IMR-90 (cell line): ENCODE measurements at regions not wholly inside any gene's neighbourhood (a gene's known extent, or its start where the extent isn't known, plus 50 kb on each side); places are given as distances from the start of the nearest gene placed in this dataset.

ENCODE experiments used
- ATAC-seq: fragments of 200-7000 bp; cut with Tn5 transposase; 2 replicates; pipeline ENCODE4 v1.9.1; 2020; ENCODE audit warnings: low read depth, mild to moderate bottlenecking, moderate library complexity
- BruUV-seq: library from RNA; stranded (reverse); fragments of 400-500 nt; replicated peaks from 2 replicates; lab custom pipeline; 2021; lab: Mats Ljungman, UMichigan
- CTCF ChIA-PET: fragments of 300-600 bp; formaldehyde crosslinking; extraction: SDS; loops from one replicate; lab custom pipeline; 2021; ENCODE audit warnings: antibody characterized with exemption; lab: Yijun Ruan, JAX
- POLR2A ChIA-PET: fragments of 300-600 bp; sonication (Branson Sonifier 250); formaldehyde crosslinking; loops from one replicate; lab custom pipeline; 2022; ENCODE audit warnings: antibody characterized with exemption; ENCODE audit not compliant: unreplicated experiment; lab: Charles Lee
- DNase-seq: peaks from one replicate; pipeline ENCODE4 v3.0.0; 2013
- H2AFZ ChIP-seq: replicated peaks from 2 replicates; pipeline ENCODE3; 2013; ENCODE audit warnings: low read length, mild to moderate bottlenecking; ENCODE audit not compliant: poor library complexity
- H2AK5ac ChIP-seq: 2 replicates; pipeline ENCODE4 v1.6.1; 2013; ENCODE audit warnings: low read depth, low read length, inconsistent platforms
- H2AK9ac ChIP-seq: replicated peaks from 2 replicates; pipeline ENCODE3; 2013; ENCODE audit warnings: mild to moderate bottlenecking, low read depth, low read length, moderate library complexity; ENCODE audit not compliant: poor library complexity
- H2BK120ac ChIP-seq: 2 replicates; pipeline ENCODE4 v1.6.1; 2013; ENCODE audit warnings: low read depth, low read length, inconsistent platforms
- H2BK15ac ChIP-seq: 3 replicates; pipeline ENCODE4 v1.6.1; 2013; ENCODE audit warnings: low read depth, low read length, inconsistent platforms
- H2BK20ac ChIP-seq: 2 replicates; pipeline ENCODE4 v1.6.1; 2013; ENCODE audit warnings: low read depth, mild to moderate bottlenecking, inconsistent platforms, low read length, moderate library complexity
- H2BK5ac ChIP-seq: 2 replicates; pipeline ENCODE4 v1.6.1; 2013; ENCODE audit warnings: mild to moderate bottlenecking, low read depth, low read length, inconsistent platforms; ENCODE audit not compliant: poor library complexity, severe bottlenecking
- H3K14ac ChIP-seq: replicated peaks from 2 replicates; pipeline ENCODE4 v1.6.1; 2013; ENCODE audit warnings: low read depth, low read length, inconsistent platforms
- H3K18ac ChIP-seq: 2 replicates; pipeline ENCODE4 v1.6.1; 2013; ENCODE audit warnings: low read depth, low read length, control low read depth
- H3K23ac ChIP-seq: 2 replicates; pipeline ENCODE4 v1.6.1; 2013; ENCODE audit warnings: low read depth, low read length, inconsistent platforms
- H3K27ac ChIP-seq: 2 replicates; pipeline ENCODE4 v1.5.1; 2013; ENCODE audit warnings: mild to moderate bottlenecking, control low read depth, low read length; ENCODE audit not compliant: insufficient read depth
- H3K27me3 ChIP-seq: 2 replicates; pipeline ENCODE4 v1.6.1; 2013; ENCODE audit warnings: low read length; ENCODE audit not compliant: control insufficient read depth, insufficient read depth
- H3K36me3 ChIP-seq: 2 replicates; pipeline ENCODE4 v1.6.1; 2013; ENCODE audit warnings: low read length, mixed read lengths; ENCODE audit not compliant: control insufficient read depth, insufficient read depth
- H3K4ac ChIP-seq: 2 replicates; pipeline ENCODE4 v1.6.1; 2013; ENCODE audit warnings: low read depth, low read length, inconsistent platforms
- H3K4me1 ChIP-seq: 2 replicates; pipeline ENCODE4 v1.6.1; 2013; ENCODE audit warnings: low read length, mixed read lengths; ENCODE audit not compliant: control insufficient read depth, insufficient read depth
- H3K4me2 ChIP-seq: 2 replicates; pipeline ENCODE4 v1.6.1; 2013; ENCODE audit warnings: low read depth, mild to moderate bottlenecking, control low read depth, low read length, moderate library complexity
- H3K4me3 ChIP-seq: 2 replicates; pipeline ENCODE4 v1.5.1; 2013; ENCODE audit warnings: low read depth, mild to moderate bottlenecking, control low read depth, low read length, moderate library complexity; ENCODE audit not compliant: insufficient read depth
- H3K56ac ChIP-seq: 2 replicates; pipeline ENCODE4 v1.6.1; 2013; ENCODE audit warnings: low read length, inconsistent platforms; ENCODE audit not compliant: insufficient read depth; ENCODE audit errors: extremely low read depth
- H3K79me1 ChIP-seq, 2 experiments: 2 replicates each; pipeline ENCODE4 v1.6.1; 2013; ENCODE audit warnings: low read length in 2 of 2, inconsistent platforms in 1 of 2, low read depth in 1 of 2
- H3K9ac ChIP-seq: 2 replicates; pipeline ENCODE4 v1.6.1; 2013; ENCODE audit warnings: low read depth, low read length, control low read depth
- H3K9me1 ChIP-seq: 2 replicates; pipeline ENCODE4 v1.6.1; 2013; ENCODE audit warnings: low read length, inconsistent platforms; ENCODE audit not compliant: insufficient read depth
- H3K9me3 ChIP-seq: 2 replicates; pipeline ENCODE4 v1.6.1; 2013; ENCODE audit warnings: low read length; ENCODE audit not compliant: control insufficient read depth, insufficient read depth
- H4K20me1 ChIP-seq: 2 replicates; pipeline ENCODE4 v1.6.1; 2013; ENCODE audit warnings: low read length, inconsistent platforms; ENCODE audit not compliant: insufficient read depth
- H4K5ac ChIP-seq: 2 replicates; pipeline ENCODE4 v1.6.1; 2013; ENCODE audit warnings: mild to moderate bottlenecking, low read depth, low read length, control low read depth
- H4K8ac ChIP-seq, 2 experiments: 2 replicates each; pipeline ENCODE4 v1.6.1; 2013; ENCODE audit warnings: low read depth in 2 of 2, low read length in 2 of 2, control low read depth in 1 of 2, inconsistent platforms in 1 of 2
- H4K91ac ChIP-seq: 2 replicates; pipeline ENCODE4 v1.6.1; 2013; ENCODE audit warnings: low read depth, low read length, inconsistent platforms; ENCODE audit not compliant: insufficient read depth
- BHLHE40 ChIP-seq: fragments of 150-350 bp; IDR thresholded peaks from 2 replicates; pipeline ENCODE4 v1.6.1; 2016; ENCODE audit warnings: mild to moderate bottlenecking, low read depth, low read length
- CEBPB ChIP-seq: IDR thresholded peaks from 2 replicates; pipeline ENCODE4 v1.6.1; 2012; ENCODE audit warnings: low read depth, low read length, improper control_type of control experiment
- CHD1 ChIP-seq: IDR thresholded peaks from 2 replicates; pipeline ENCODE4 v1.6.1; 2012; ENCODE audit warnings: low read depth, low read length, improper control_type of control experiment
- ELK1 ChIP-seq: fragments of 150-350 bp; IDR thresholded peaks from 2 replicates; pipeline ENCODE4 v1.6.1; 2016; ENCODE audit warnings: low read depth, mild to moderate bottlenecking, low read length, moderate library complexity, borderline replicate concordance
- FOS ChIP-seq: fragments of 150-350 bp; IDR thresholded peaks from 2 replicates; pipeline ENCODE4 v1.6.1; 2016; ENCODE audit warnings: low read depth, low read length
- MAFK ChIP-seq: IDR thresholded peaks from 2 replicates; pipeline ENCODE4 v1.6.1; 2012; ENCODE audit warnings: low read depth, low read length, improper control_type of control experiment
- MXI1 ChIP-seq: IDR thresholded peaks from 2 replicates; pipeline ENCODE4 v1.6.1; 2012; ENCODE audit warnings: low read depth, mild to moderate bottlenecking, low read length, moderate library complexity, borderline replicate concordance
- RCOR1 ChIP-seq: IDR thresholded peaks from 2 replicates; pipeline ENCODE4 v1.6.1; 2012; ENCODE audit warnings: mild to moderate bottlenecking, low read length, improper control_type of control experiment; ENCODE audit not compliant: insufficient replicate concordance
- SMC3 ChIP-seq: fragments of 150-350 bp; IDR thresholded peaks from 2 replicates; pipeline ENCODE4 v1.6.1; 2016; ENCODE audit warnings: low read depth, mild to moderate bottlenecking, antibody characterized with exemption, low read length, moderate library complexity
- USF2 ChIP-seq: fragments of 150-350 bp; IDR thresholded peaks from 2 replicates; pipeline ENCODE4 v1.6.1; 2017; ENCODE audit warnings: mild to moderate bottlenecking, antibody characterized with exemption, low read length, low read depth
- WGBS, 2 experiments: methylation state at CpG; one replicate each; pipeline versions ENCODE4 v1.1.5 to v1.1.7; 2013; ENCODE audit warnings: missing lambda C conversion rate in 2 of 2; ENCODE audit not compliant: insufficient read length in 1 of 2; ENCODE audit errors: extremely low coverage in 2 of 2; 5-methylcytosine and 5-hydroxymethylcytosine counted together
- dilution Hi-C: fragments of 300-500 bp; cut with HindIII; formaldehyde crosslinking; loops from one replicate; pipeline ENCODE4 v1.14.3; 2018; ENCODE audit warnings: low sequenced_read_pairs; ENCODE audit not compliant: unreplicated experiment
- in situ Hi-C: fragments of 300-500 bp; cut with MboI; formaldehyde crosslinking; loops from 3 replicates; pipeline ENCODE4 v1.14.3; 2019; ENCODE audit warnings: low sequenced_read_pairs, inconsistent platforms, mixed read lengths
- intact Hi-C: fragments of 100-400 bp; cut with micrococcal nuclease; formaldehyde crosslinking; loops from 2 replicates; pipeline ENCODE4 v1.10.0; 2022
- TF ChIP-seq, protein P1 (sequence below): conservative IDR thresholded peaks from 2 replicates; pipeline ENCODE4 v1.5.1; 2012; ENCODE audit warnings: mild to moderate bottlenecking, low read depth, low read length, improper control_type of control experiment

GRCh38 chr6:143007646-143008045 lies 53.0 kb upstream of the AIG1 start:
- H2BK20ac ChIP-seq, result no peak overlapping the region
- H2BK120ac ChIP-seq, result no peak overlapping the region
- H3K27ac ChIP-seq, result no peak overlapping the region
- no peak overlapping the region for H2BK15ac ChIP-seq
- BruUV-seq, result no TSS peak
- H4K8ac ChIP-seq, result no peak overlapping the region
- intact Hi-C loops, result no loop called here
- no peak for TF ChIP-seq MXI1
- no peak for TF ChIP-seq USF2
- no peak for TF ChIP-seq RCOR1
- no peak for TF ChIP-seq SMC3
- no peak for TF ChIP-seq FOS
- TF ChIP-seq BHLHE40, result no peak
- TF ChIP-seq MAFK, result no peak
- no peak for TF ChIP-seq CEBPB
- TF ChIP-seq, protein P1, sequence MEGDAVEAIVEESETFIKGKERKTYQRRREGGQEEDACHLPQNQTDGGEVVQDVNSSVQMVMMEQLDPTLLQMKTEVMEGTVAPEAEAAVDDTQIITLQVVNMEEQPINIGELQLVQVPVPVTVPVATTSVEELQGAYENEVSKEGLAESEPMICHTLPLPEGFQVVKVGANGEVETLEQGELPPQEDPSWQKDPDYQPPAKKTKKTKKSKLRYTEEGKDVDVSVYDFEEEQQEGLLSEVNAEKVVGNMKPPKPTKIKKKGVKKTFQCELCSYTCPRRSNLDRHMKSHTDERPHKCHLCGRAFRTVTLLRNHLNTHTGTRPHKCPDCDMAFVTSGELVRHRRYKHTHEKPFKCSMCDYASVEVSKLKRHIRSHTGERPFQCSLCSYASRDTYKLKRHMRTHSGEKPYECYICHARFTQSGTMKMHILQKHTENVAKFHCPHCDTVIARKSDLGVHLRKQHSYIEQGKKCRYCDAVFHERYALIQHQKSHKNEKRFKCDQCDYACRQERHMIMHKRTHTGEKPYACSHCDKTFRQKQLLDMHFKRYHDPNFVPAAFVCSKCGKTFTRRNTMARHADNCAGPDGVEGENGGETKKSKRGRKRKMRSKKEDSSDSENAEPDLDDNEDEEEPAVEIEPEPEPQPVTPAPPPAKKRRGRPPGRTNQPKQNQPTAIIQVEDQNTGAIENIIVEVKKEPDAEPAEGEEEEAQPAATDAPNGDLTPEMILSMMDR, result no peak
- no peak for TF ChIP-seq ELK1
- TF ChIP-seq CHD1, result no peak
- H3K27me3 ChIP-seq, result peaks cover 5% of the 10 kb centered on the region
- no peak overlapping the region for H3K4me3 ChIP-seq
- H2BK5ac ChIP-seq, result no peak overlapping the region
- no peaks in the 10 kb centered on the region for H4K20me1 ChIP-seq
- no peak overlapping the region for H3K14ac ChIP-seq
- H3K9ac ChIP-seq, result no peak overlapping the region
- no peak overlapping the region for H3K4me2 ChIP-seq
- no peak overlapping the region for H3K18ac ChIP-seq
- WGBS, 2 experiments, result no CpG with 5 or more reads among the region's 4 CpGs
- no peak overlapping the region for H4K91ac ChIP-seq
- H3K4me1 ChIP-seq, result no peaks in the 10 kb centered on the region
- no peaks in the 10 kb centered on the region for H3K9me3 ChIP-seq
- H3K23ac ChIP-seq, result no peak overlapping the region
- no peak overlapping the region for H2AK9ac ChIP-seq
- H3K4ac ChIP-seq, result no peak overlapping the region
- H2AFZ ChIP-seq, result no peak overlapping the region
- no peak overlapping the region for H4K5ac ChIP-seq
- ATAC-seq, result no peak
- DNase-seq, result no peak
- no peaks in the 10 kb centered on the region for H3K79me1 ChIP-seq
- dilution Hi-C loops, result no loop called here
- no peaks in the 10 kb centered on the region for H3K9me1 ChIP-seq
- H3K56ac ChIP-seq, result no peak overlapping the region
- H3K36me3 ChIP-seq, result no peaks in the 10 kb centered on the region
- H2AK5ac ChIP-seq, result no peak overlapping the region
- in situ Hi-C loops, result no loop called here
- ChIA-PET POLR2A (no interaction called here), CTCF (no interaction called here)
